ENCODE measurements at regions not wholly inside any gene's neighbourhood (a gene's known extent, or its start where the extent isn't known, plus 50 kb on each side); places are given as distances from the start of the nearest gene placed in this dataset.

- H2BK12ac ChIP-seq (ENCODE audit: insufficient read length, low read depth, low read length), result no peak overlapping the region
- H2BK120ac ChIP-seq (ENCODE audit: low read depth, low read length, poor library complexity, severe bottlenecking), result no peak overlapping the region
- H4K8ac ChIP-seq (replicated peaks; ENCODE audit: insufficient read length, low read depth, low read length), result no peak overlapping the region
- no peaks in the 10 kb centered on the region for H4K20me1 ChIP-seq (ENCODE audit: control insufficient read depth, insufficient read depth, insufficient read length)
- Mint-ChIP-seq H3K4me1 (peaks cover 2 to 36% of the 10 kb centered on the region in 2 experiments; a peak in 2 of 4 replicates), H3K27ac (no peak overlapping the region), H3K9me3 (no peaks in the 10 kb centered on the region; a peak in 1 of 5 replicates), H3K4me3 (no peak overlapping the region), H3K36me3 (ENCODE audit: insufficient read depth in 1 of 3, low read depth in 3 of 3) (no peaks in the 10 kb centered on the region; a peak in 1 of 7 replicates), H3K27me3 (ENCODE audit: low read depth) (peaks cover 14% of the 10 kb centered on the region)
- H3K18ac ChIP-seq (ENCODE audit: insufficient read length, low read depth, low read length), result no peak overlapping the region
- no peak overlapping the region for H2BK5ac ChIP-seq (ENCODE audit: insufficient read length, low read length)
- H3K79me2 ChIP-seq (ENCODE audit: insufficient read depth, low read length), result no peaks in the 10 kb centered on the region
- no peak overlapping the region for H3K23ac ChIP-seq (ENCODE audit: insufficient read length, low read depth, low read length)
- DNase-seq, result no peak
- no peak overlapping the region for H3K4me2 ChIP-seq (ENCODE audit: insufficient read depth, insufficient read length, low read length)
- no peak overlapping the region for H2BK15ac ChIP-seq (ENCODE audit: low read depth, low read length)
- H3K56ac ChIP-seq (ENCODE audit: insufficient read length, low read depth, low read length), result no peak overlapping the region
- no peak overlapping the region for H4K91ac ChIP-seq (ENCODE audit: insufficient read length, low read depth, low read length)
- H2AFZ ChIP-seq (ENCODE audit: low read length), result no peak overlapping the region
- H3K4me1 ChIP-seq (ENCODE audit: insufficient read depth, low read length), result no peaks in the 10 kb centered on the region; the same call in 1 of the 2 replicates
- H3K23me2 ChIP-seq (ENCODE audit: insufficient read length, low read depth, low read length, poor library complexity, severe bottlenecking), result no peaks in the 10 kb centered on the region
- no peak overlapping the region for H2AK5ac ChIP-seq (ENCODE audit: insufficient read length, low read length)
- no peak overlapping the region for H3T11ph ChIP-seq (ENCODE audit: low read length)
- H3K4ac ChIP-seq (ENCODE audit: low read depth, low read length), result no peak overlapping the region
- no CpG with 5 or more reads among the region's 7 CpGs for WGBS (ENCODE audit: extremely low coverage, insufficient read length, low lambda C conversion rate)
- H3K27me3 ChIP-seq (ENCODE audit: insufficient read depth, low read length), result no peaks in the 10 kb centered on the region
- no peak for TF ChIP-seq CTCF (conservative IDR thresholded peaks at IDR 0.05)
- H3K9ac ChIP-seq (ENCODE audit: extremely low read depth, insufficient read length, low read length), result no peak overlapping the region
- no peaks in the 10 kb centered on the region for H3K79me1 ChIP-seq (ENCODE audit: insufficient read depth, low read depth, low read length, poor library complexity, severe bottlenecking)
- no peak overlapping the region for H4K5ac ChIP-seq (ENCODE audit: insufficient read length, low read depth, low read length)
- no peaks in the 10 kb centered on the region for H3K9me3 ChIP-seq (ENCODE audit: control insufficient read depth, low read depth, low read length)
- no peak overlapping the region for H3K27ac ChIP-seq (ENCODE audit: insufficient read length, low read depth, low read length)
- no peak overlapping the region for H3K14ac ChIP-seq (ENCODE audit: insufficient read depth, low read length)
- no peak overlapping the region for H2BK20ac ChIP-seq (ENCODE audit: low read depth, low read length, poor library complexity, severe bottlenecking)
Measured at GRCh38 chr9:121563881-121564460, 64.3 kb upstream of the GGTA1 start.
